SK-N-SH (cell line): ENCODE measurements at regions not wholly inside any gene's neighbourhood (a gene's known extent, or its start where the extent isn't known, plus 50 kb on each side); places are given as distances from the start of the nearest gene placed in this dataset.

Experiments used
- CTCF ChIA-PET: fragments of 300-600, 350-600 bp; formaldehyde crosslinking; extraction: SDS; loops from one replicate; lab custom pipeline; 2021; lab: Yijun Ruan, JAX
- POLR2A ChIA-PET: fragments of 350-600 bp; sonication (Branson Sonifier 250); formaldehyde crosslinking; extraction: SDS; loops from one replicate; lab custom pipeline; 2020; ENCODE audit warnings: antibody characterized with exemption, inconsistent platforms; lab: Yijun Ruan, JAX
- DNase-seq: peaks from one replicate; pipeline ENCODE4 v3.0.0; 2012
- H2AFZ ChIP-seq: fragments of 200-600 bp; sonication (generic); 2 replicates; pipeline ENCODE4 v1.8.1; 2016; ENCODE audit warnings: antibody characterized with exemption, mild to moderate bottlenecking, low read depth
- H3F3A ChIP-seq: fragments of 200-600 bp; sonication (generic); replicated peaks from 2 replicates; pipeline ENCODE3; 2016; ENCODE audit warnings: antibody characterized with exemption, mild to moderate bottlenecking; ENCODE audit not compliant: insufficient read depth
- H3K27ac ChIP-seq, 2 experiments: fragments of 200-500 bp in 1 of 2; fragments of 200-600 bp in 1 of 2; sonication (Bioruptor generic) in 1 of 2; sonication (generic), shearing (Covaris generic) in 1 of 2; 2 replicates each; pipeline versions ENCODE4 v1.5.1 to v1.6.1; 2014 to 2016; ENCODE audit warnings: low read depth in 2 of 2, inconsistent platforms in 1 of 2, low read length in 1 of 2, mild to moderate bottlenecking in 1 of 2, mixed read lengths in 1 of 2
- H3K27me3 ChIP-seq: fragments of 200-600 bp; sonication (generic), shearing (Covaris generic); 2 replicates; pipeline ENCODE4 v1.6.1; 2016; ENCODE audit warnings: mixed run types; ENCODE audit not compliant: insufficient read depth
- H3K36me3 ChIP-seq, 2 experiments: fragments of 200-500 bp in 1 of 2; fragments of 200-600 bp in 1 of 2; sonication (Bioruptor generic) in 1 of 2; sonication (generic) in 1 of 2; replicated peaks in 1 of 2; 2 replicates each; pipeline versions ENCODE3 to v1.5.1; 2014 to 2016; ENCODE audit warnings: low read length in 1 of 2, mild to moderate bottlenecking in 1 of 2; ENCODE audit not compliant: insufficient read depth in 2 of 2, control insufficient read depth in 1 of 2
- H3K4me1 ChIP-seq, 2 experiments: fragments of 200-500 bp in 1 of 2; fragments of 200-600 bp in 1 of 2; sonication (Bioruptor generic) in 1 of 2; sonication (generic), shearing (Covaris generic) in 1 of 2; 2 replicates each; pipeline versions ENCODE4 v1.5.1 to v1.6.1; 2014 to 2016; ENCODE audit warnings: low read depth in 1 of 2, low read length in 1 of 2, mixed run types in 1 of 2; ENCODE audit not compliant: insufficient read depth in 2 of 2, control insufficient read depth in 1 of 2
- H3K4me2 ChIP-seq: fragments of 200-600 bp; sonication (generic), shearing (Covaris generic); 2 replicates; pipeline ENCODE4 v1.6.1; 2017; ENCODE audit warnings: mixed run types
- H3K4me3 ChIP-seq, 2 experiments: fragments of 200-500 bp in 1 of 2; fragments of 200-600 bp in 1 of 2; sonication (Bioruptor generic) in 1 of 2; sonication (generic), shearing (Covaris generic) in 1 of 2; 2 replicates each; pipeline versions ENCODE4 v1.5.1 to v1.8.1; 2014 to 2016; ENCODE audit warnings: low read depth in 2 of 2, inconsistent platforms in 1 of 2, low read length in 1 of 2, mild to moderate bottlenecking in 1 of 2, mixed read lengths in 1 of 2, moderate library complexity in 1 of 2
- H3K79me2 ChIP-seq: fragments of 200-600 bp; sonication (generic); 2 replicates; pipeline ENCODE4 v1.8.1; 2017; ENCODE audit warnings: mild to moderate bottlenecking; ENCODE audit not compliant: insufficient read depth
- H3K9ac ChIP-seq: fragments of 200-600 bp; sonication (generic); 2 replicates; pipeline ENCODE4 v1.6.1; 2017; ENCODE audit warnings: mixed run types
- H3K9me2 ChIP-seq: fragments of 200-600 bp; sonication (generic); 2 replicates; pipeline ENCODE4 v1.6.1; 2017; ENCODE audit warnings: mixed run types
- H3K9me3 ChIP-seq: fragments of 200-600 bp; sonication (generic); 2 replicates; pipeline ENCODE4 v1.6.1; 2017; ENCODE audit warnings: mixed run types, mild to moderate bottlenecking, moderate library complexity
- H4K20me1 ChIP-seq: fragments of 200-600 bp; sonication (generic); 2 replicates; pipeline ENCODE4 v1.6.1; 2017; ENCODE audit warnings: mild to moderate bottlenecking, mixed run types; ENCODE audit not compliant: insufficient read depth
- CHD2 ChIP-seq: fragments of 150-350 bp; IDR thresholded peaks from 2 replicates; pipeline ENCODE4 v1.6.1; 2018; ENCODE audit warnings: low read length; ENCODE audit not compliant: partially characterized antibody
- FOSL2 ChIP-seq: IDR thresholded peaks from 2 replicates; pipeline ENCODE4 v1.4.0; 2012; ENCODE audit warnings: low read depth, mild to moderate bottlenecking, moderate library complexity, borderline replicate concordance
- GABPA ChIP-seq: IDR thresholded peaks from 2 replicates; pipeline ENCODE4 v1.4.0; 2012; ENCODE audit warnings: low read depth, mild to moderate bottlenecking
- IRF3 ChIP-seq: fragments of 150-350 bp; IDR thresholded peaks from 2 replicates; pipeline ENCODE4 v1.6.1; 2016; ENCODE audit warnings: mild to moderate bottlenecking, low read depth, low read length
- JUND ChIP-seq: IDR thresholded peaks from 2 replicates; pipeline ENCODE4 v1.4.0; 2012
- MEF2A ChIP-seq: IDR thresholded peaks from 2 replicates; pipeline ENCODE4 v1.4.0; 2012; ENCODE audit warnings: low read depth, borderline replicate concordance
- MXI1 ChIP-seq: IDR thresholded peaks from 2 replicates; pipeline ENCODE4 v1.6.1; 2012; ENCODE audit warnings: mild to moderate bottlenecking, low read depth, low read length, improper control_type of control experiment
- NFIC ChIP-seq: IDR thresholded peaks from 2 replicates; pipeline ENCODE4 v1.4.0; 2012; ENCODE audit warnings: borderline replicate concordance
- NRF1 ChIP-seq: IDR thresholded peaks from 2 replicates; pipeline ENCODE4 v1.6.1; 2012; ENCODE audit warnings: low read depth, mild to moderate bottlenecking, low read length
- RAD21 ChIP-seq: IDR thresholded peaks from 2 replicates; pipeline ENCODE4 v1.6.1; 2012; ENCODE audit warnings: mild to moderate bottlenecking, low read length
- SIN3A ChIP-seq: IDR thresholded peaks from 2 replicates; pipeline ENCODE4 v1.6.1; 2012; ENCODE audit warnings: low read depth, mild to moderate bottlenecking, low read length, moderate library complexity, borderline replicate concordance
- TEAD4 ChIP-seq: IDR thresholded peaks from 2 replicates; pipeline ENCODE4 v1.4.0; 2012; ENCODE audit warnings: mild to moderate bottlenecking, borderline replicate concordance; ENCODE audit not compliant: insufficient read depth
- YY1 ChIP-seq: IDR thresholded peaks from 2 replicates; pipeline ENCODE4 v1.4.0; 2012; ENCODE audit warnings: low read depth, mild to moderate bottlenecking
- whole genome bisulfite sequencing: methylation state at CpG from one replicate; pipeline ENCODE4 v1.1.6; 2017; ENCODE audit warnings: low lambda C conversion rate; 5-methylcytosine and 5-hydroxymethylcytosine counted together
- TF ChIP-seq, protein P1 (sequence below): IDR thresholded peaks from 2 replicates; pipeline ENCODE4 v1.4.0; 2012; ENCODE audit warnings: low read depth, borderline replicate concordance
- TF ChIP-seq, protein P2 (sequence below): fragments of 200-600 bp; sonication (generic); IDR thresholded peaks from 2 replicates; pipeline ENCODE4 v1.6.1; 2017; ENCODE audit warnings: antibody characterized with exemption, mild to moderate bottlenecking, moderate library complexity
- TF ChIP-seq, protein P3 (sequence below): IDR thresholded peaks from 2 replicates; pipeline ENCODE4 v1.6.1; 2012; ENCODE audit warnings: mild to moderate bottlenecking, low read depth, low read length, moderate library complexity

- Histone ChIP-seq H4K20me1 (no peaks in the 10 kb centered on the region), H2AFZ (no peak overlapping the region), H3K36me3 (no peaks in the 10 kb centered on the region), H3K9me2 (no peaks in the 10 kb centered on the region), H3K9me3 (no peaks in the 10 kb centered on the region), H3K79me2 (no peaks in the 10 kb centered on the region), H3K9ac (no peak overlapping the region), H3K4me3 (no peak overlapping the region), H3K27ac (no peak overlapping the region), H3K4me2 (no peak overlapping the region), H3F3A (no peaks in the 10 kb centered on the region), H3K27me3 (peaks cover 27% of the 10 kb centered on the region), H3K4me1 (no peaks in the 10 kb centered on the region)
- ChIA-PET POLR2A (no interaction called here), CTCF (interaction anchor here (3.1 kb wide), 1 partner anchor 17 kb away, joined by 11 read pairs; no protein-coding TSS in a partner anchor)
- DNase-seq: no peak
- WGBS: 43% methylated on average over 12 of the region's 16 CpGs
- TF ChIP-seq MXI1 (no peak), MEF2A (no peak), IRF3 (no peak), JUND (no peak), NRF1 (no peak), YY1 (no peak), GABPA (no peak), SIN3A (no peak), RAD21 (no peak), TEAD4 (no peak), FOSL2 (no peak), CHD2 (no peak), NFIC (no peak)
- TF ChIP-seq, protein P1, sequence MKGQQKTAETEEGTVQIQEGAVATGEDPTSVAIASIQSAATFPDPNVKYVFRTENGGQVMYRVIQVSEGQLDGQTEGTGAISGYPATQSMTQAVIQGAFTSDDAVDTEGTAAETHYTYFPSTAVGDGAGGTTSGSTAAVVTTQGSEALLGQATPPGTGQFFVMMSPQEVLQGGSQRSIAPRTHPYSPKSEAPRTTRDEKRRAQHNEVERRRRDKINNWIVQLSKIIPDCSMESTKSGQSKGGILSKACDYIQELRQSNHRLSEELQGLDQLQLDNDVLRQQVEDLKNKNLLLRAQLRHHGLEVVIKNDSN: no peak
- TF ChIP-seq, protein P2, sequence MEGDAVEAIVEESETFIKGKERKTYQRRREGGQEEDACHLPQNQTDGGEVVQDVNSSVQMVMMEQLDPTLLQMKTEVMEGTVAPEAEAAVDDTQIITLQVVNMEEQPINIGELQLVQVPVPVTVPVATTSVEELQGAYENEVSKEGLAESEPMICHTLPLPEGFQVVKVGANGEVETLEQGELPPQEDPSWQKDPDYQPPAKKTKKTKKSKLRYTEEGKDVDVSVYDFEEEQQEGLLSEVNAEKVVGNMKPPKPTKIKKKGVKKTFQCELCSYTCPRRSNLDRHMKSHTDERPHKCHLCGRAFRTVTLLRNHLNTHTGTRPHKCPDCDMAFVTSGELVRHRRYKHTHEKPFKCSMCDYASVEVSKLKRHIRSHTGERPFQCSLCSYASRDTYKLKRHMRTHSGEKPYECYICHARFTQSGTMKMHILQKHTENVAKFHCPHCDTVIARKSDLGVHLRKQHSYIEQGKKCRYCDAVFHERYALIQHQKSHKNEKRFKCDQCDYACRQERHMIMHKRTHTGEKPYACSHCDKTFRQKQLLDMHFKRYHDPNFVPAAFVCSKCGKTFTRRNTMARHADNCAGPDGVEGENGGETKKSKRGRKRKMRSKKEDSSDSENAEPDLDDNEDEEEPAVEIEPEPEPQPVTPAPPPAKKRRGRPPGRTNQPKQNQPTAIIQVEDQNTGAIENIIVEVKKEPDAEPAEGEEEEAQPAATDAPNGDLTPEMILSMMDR: no peak
- TF ChIP-seq, protein P3, sequence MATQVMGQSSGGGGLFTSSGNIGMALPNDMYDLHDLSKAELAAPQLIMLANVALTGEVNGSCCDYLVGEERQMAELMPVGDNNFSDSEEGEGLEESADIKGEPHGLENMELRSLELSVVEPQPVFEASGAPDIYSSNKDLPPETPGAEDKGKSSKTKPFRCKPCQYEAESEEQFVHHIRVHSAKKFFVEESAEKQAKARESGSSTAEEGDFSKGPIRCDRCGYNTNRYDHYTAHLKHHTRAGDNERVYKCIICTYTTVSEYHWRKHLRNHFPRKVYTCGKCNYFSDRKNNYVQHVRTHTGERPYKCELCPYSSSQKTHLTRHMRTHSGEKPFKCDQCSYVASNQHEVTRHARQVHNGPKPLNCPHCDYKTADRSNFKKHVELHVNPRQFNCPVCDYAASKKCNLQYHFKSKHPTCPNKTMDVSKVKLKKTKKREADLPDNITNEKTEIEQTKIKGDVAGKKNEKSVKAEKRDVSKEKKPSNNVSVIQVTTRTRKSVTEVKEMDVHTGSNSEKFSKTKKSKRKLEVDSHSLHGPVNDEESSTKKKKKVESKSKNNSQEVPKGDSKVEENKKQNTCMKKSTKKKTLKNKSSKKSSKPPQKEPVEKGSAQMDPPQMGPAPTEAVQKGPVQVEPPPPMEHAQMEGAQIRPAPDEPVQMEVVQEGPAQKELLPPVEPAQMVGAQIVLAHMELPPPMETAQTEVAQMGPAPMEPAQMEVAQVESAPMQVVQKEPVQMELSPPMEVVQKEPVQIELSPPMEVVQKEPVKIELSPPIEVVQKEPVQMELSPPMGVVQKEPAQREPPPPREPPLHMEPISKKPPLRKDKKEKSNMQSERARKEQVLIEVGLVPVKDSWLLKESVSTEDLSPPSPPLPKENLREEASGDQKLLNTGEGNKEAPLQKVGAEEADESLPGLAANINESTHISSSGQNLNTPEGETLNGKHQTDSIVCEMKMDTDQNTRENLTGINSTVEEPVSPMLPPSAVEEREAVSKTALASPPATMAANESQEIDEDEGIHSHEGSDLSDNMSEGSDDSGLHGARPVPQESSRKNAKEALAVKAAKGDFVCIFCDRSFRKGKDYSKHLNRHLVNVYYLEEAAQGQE: no peak
Observed at GRCh38 chr22:19612866-19613572, 88.8 kb upstream of the CLDN5 start.
